ENCODE measurements at regions not wholly inside any gene's neighbourhood (a gene's known extent, or its start where the extent isn't known, plus 50 kb on each side); places are given as distances from the start of the nearest gene placed in this dataset.

DNA sequence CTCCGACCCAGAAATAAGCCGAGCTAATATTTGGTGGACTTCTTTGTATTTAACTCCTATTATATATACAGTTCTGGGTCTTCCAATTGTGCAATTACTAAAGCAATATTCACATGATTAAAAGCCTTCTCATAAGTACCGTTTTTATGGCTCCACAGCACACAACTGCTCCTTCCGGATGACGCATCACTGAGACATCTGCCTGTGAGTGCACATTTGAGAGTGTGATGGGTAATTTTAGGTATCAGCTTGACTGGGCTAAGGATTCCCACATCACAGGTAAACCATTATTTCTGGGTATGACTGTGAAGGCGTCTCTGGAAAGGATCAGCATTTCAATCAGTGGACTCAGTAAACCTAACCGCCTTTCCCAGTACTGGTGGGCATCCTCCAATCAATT lies 77.5 kb upstream of the SYK start:
- no TSS peak for BruUV-seq (replicated peaks)
- intact Hi-C loops (cut with micrococcal nuclease): no loop called here
- Histone ChIP-seq H3K4me1 (ENCODE audit: control insufficient read depth in 1 of 2, insufficient read depth in 2 of 2, low read length in 2 of 2) (no peaks in the 10 kb centered on the region), H3K4me2 (ENCODE audit: low read length) (no peak overlapping the region), H2AFZ (ENCODE audit: low read depth, low read length, poor library complexity, severe bottlenecking) (no peak overlapping the region), H3K4me3 (replicated peaks in 1 of 2; ENCODE audit: low read depth in 1 of 2, low read length in 2 of 2) (no peak overlapping the region), H3K36me3 (ENCODE audit: control insufficient read depth in 1 of 2, insufficient read depth in 2 of 2, low read length in 2 of 2) (no peaks in the 10 kb centered on the region), H3K9me2 (ENCODE audit: insufficient read depth) (no peaks in the 10 kb centered on the region), H3K9me3 (ENCODE audit: control insufficient read depth in 1 of 2, insufficient read depth in 1 of 2, low read depth in 1 of 2, low read length in 2 of 2) (no peaks in the 10 kb centered on the region), H3K27ac (ENCODE audit: low read depth, low read length) (no peak overlapping the region), H3K9ac (ENCODE audit: low read length) (no peak overlapping the region), H4K20me1 (ENCODE audit: insufficient read depth) (no peaks in the 10 kb centered on the region), H3K27me3 (ENCODE audit: insufficient read depth, low read length) (peaks cover 39% of the 10 kb centered on the region), H3K79me2 (ENCODE audit: insufficient read depth, low read length) (no peaks in the 10 kb centered on the region)
- TF ChIP-seq POLR2AphosphoS5 (IDR thresholded peaks at IDR 0.05; ENCODE audit: low read depth, low read length): no peak
- TF ChIP-seq, protein P1, sequence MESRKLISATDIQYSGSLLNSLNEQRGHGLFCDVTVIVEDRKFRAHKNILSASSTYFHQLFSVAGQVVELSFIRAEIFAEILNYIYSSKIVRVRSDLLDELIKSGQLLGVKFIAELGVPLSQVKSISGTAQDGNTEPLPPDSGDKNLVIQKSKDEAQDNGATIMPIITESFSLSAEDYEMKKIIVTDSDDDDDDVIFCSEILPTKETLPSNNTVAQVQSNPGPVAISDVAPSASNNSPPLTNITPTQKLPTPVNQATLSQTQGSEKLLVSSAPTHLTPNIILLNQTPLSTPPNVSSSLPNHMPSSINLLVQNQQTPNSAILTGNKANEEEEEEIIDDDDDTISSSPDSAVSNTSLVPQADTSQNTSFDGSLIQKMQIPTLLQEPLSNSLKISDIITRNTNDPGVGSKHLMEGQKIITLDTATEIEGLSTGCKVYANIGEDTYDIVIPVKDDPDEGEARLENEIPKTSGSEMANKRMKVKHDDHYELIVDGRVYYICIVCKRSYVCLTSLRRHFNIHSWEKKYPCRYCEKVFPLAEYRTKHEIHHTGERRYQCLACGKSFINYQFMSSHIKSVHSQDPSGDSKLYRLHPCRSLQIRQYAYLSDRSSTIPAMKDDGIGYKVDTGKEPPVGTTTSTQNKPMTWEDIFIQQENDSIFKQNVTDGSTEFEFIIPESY (IDR thresholded peaks at IDR 0.05; ENCODE audit: extremely low read depth, insufficient replicate concordance, low read length): no peak
- TF ChIP-seq, protein P2, sequence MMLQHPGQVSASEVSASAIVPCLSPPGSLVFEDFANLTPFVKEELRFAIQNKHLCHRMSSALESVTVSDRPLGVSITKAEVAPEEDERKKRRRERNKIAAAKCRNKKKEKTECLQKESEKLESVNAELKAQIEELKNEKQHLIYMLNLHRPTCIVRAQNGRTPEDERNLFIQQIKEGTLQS (IDR thresholded peaks at IDR 0.05): no peak
- TF ChIP-seq EZH2phosphoT487 (IDR thresholded peaks at IDR 0.05; ENCODE audit: borderline replicate concordance): no peak
- TF ChIP-seq, protein P3, sequence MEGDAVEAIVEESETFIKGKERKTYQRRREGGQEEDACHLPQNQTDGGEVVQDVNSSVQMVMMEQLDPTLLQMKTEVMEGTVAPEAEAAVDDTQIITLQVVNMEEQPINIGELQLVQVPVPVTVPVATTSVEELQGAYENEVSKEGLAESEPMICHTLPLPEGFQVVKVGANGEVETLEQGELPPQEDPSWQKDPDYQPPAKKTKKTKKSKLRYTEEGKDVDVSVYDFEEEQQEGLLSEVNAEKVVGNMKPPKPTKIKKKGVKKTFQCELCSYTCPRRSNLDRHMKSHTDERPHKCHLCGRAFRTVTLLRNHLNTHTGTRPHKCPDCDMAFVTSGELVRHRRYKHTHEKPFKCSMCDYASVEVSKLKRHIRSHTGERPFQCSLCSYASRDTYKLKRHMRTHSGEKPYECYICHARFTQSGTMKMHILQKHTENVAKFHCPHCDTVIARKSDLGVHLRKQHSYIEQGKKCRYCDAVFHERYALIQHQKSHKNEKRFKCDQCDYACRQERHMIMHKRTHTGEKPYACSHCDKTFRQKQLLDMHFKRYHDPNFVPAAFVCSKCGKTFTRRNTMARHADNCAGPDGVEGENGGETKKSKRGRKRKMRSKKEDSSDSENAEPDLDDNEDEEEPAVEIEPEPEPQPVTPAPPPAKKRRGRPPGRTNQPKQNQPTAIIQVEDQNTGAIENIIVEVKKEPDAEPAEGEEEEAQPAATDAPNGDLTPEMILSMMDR (IDR thresholded peaks at IDR 0.05 in 2 of 3, conservative IDR thresholded peaks at IDR 0.05 in 1 of 3; ENCODE audit: borderline replicate concordance in 1 of 3, insufficient read depth in 1 of 3, low read depth in 2 of 3, low read length in 2 of 3): no peak
- no peak for TF ChIP-seq RAD21 (IDR thresholded peaks at IDR 0.05; ENCODE audit: low read depth)
- TF ChIP-seq TCF7L2 (IDR thresholded peaks at IDR 0.05; ENCODE audit: borderline replicate concordance, extremely low read depth, insufficient read depth, insufficient read length): no peak
- TF ChIP-seq SIN3A (IDR thresholded peaks at IDR 0.05; ENCODE audit: low read depth): no peak
- TF ChIP-seq JUND (IDR thresholded peaks at IDR 0.05): no peak
- TF ChIP-seq YY1 (IDR thresholded peaks at IDR 0.05; ENCODE audit: extremely low read depth, insufficient replicate concordance, low read depth, low read length): no peak
- TF ChIP-seq EZH2 (IDR thresholded peaks at IDR 0.05): no peak
- no peak for TF ChIP-seq EGR1 (IDR thresholded peaks at IDR 0.05; ENCODE audit: low read depth)
- TF ChIP-seq SP1 (IDR thresholded peaks at IDR 0.05; ENCODE audit: low read depth): no peak
- no peak for TF ChIP-seq FOSL1 (IDR thresholded peaks at IDR 0.05; ENCODE audit: low read depth)
- RAD21 ChIA-PET (ENCODE audit: low non-redundant PET in 1 of 2, low total read pairs in 2 of 2, uncharacterized antibody in 2 of 2, unreplicated experiment in 2 of 2): no interaction called here
- ATAC-seq (no peak), DNase-seq (ENCODE audit: low read depth, low spot score) (no peak)
- CTCF ChIA-PET: no interaction called here
- POLR2A ChIA-PET: no interaction called here

All from HCT116 (cell line).